PC-9 (cell line): ENCODE measurements at regions not wholly inside any gene's neighbourhood (a gene's known extent, or its start where the extent isn't known, plus 50 kb on each side); places are given as distances from the start of the nearest gene placed in this dataset.

Experiments used
- BruUV-seq: library from RNA; stranded (reverse); fragments of 400-500 nt; replicated peaks from 2 replicates; lab custom pipeline; 2021; lab: Mats Ljungman, UMichigan
- CTCF ChIA-PET: fragments of 300-600 bp; sonication (Branson Sonifier 250); formaldehyde crosslinking; loops from one replicate; lab custom pipeline; 2022; ENCODE audit warnings: antibody characterized with exemption; lab: Charles Lee
- POLR2A ChIA-PET: fragments of 300-600 bp; sonication (Branson Sonifier 250); formaldehyde crosslinking; loops from one replicate; lab custom pipeline; 2022; ENCODE audit warnings: antibody characterized with exemption; ENCODE audit not compliant: unreplicated experiment; lab: Charles Lee
- DNase-seq, 2 experiments: peaks; one replicate each; pipeline versions ENCODE4 v3.0.0 to v3.0.0-alpha.2; 2015 to 2022; ENCODE audit warnings: mixed read lengths in 1 of 2
- H2AFZ ChIP-seq: fragments of 200-600 bp; sonication (generic); 2 replicates; pipeline ENCODE4 v1.8.1; 2017; ENCODE audit warnings: antibody characterized with exemption
- H3F3A ChIP-seq: fragments of 200-600 bp; sonication (generic); 2 replicates; pipeline ENCODE4 v1.8.1; 2017; ENCODE audit warnings: antibody characterized with exemption, mild to moderate bottlenecking, low read depth; ENCODE audit not compliant: insufficient read depth
- H3K27ac ChIP-seq: fragments of 200-600 bp; sonication (generic); 2 replicates; pipeline ENCODE4 v1.6.1; 2016; ENCODE audit warnings: mixed run types
- H3K27me3 ChIP-seq: fragments of 200-600 bp; sonication (generic); 2 replicates; pipeline ENCODE4 v1.6.1; 2016; ENCODE audit warnings: low read depth, mixed run types; ENCODE audit not compliant: insufficient read depth
- H3K36me3 ChIP-seq: fragments of 200-600 bp; sonication (generic); 2 replicates; pipeline ENCODE4 v1.6.1; 2016; ENCODE audit warnings: low read depth, mixed run types
- H3K4me1 ChIP-seq: fragments of 200-600 bp; sonication (generic); replicated peaks from 2 replicates; pipeline ENCODE4 v1.6.1; 2016; ENCODE audit warnings: mixed run types; ENCODE audit not compliant: insufficient read depth
- H3K4me2 ChIP-seq: fragments of 200-600 bp; sonication (generic); 2 replicates; pipeline ENCODE4 v1.6.1; 2017; ENCODE audit warnings: mixed run types
- H3K4me3 ChIP-seq: fragments of 200-600 bp; sonication (generic); 2 replicates; pipeline ENCODE4 v1.6.1; 2016; ENCODE audit warnings: mixed run types
- H3K79me2 ChIP-seq: fragments of 200-600 bp; sonication (generic); 2 replicates; pipeline ENCODE4 v1.6.1; 2017; ENCODE audit warnings: low read depth, mixed run types
- H3K9me2 ChIP-seq: fragments of 200-600 bp; sonication (generic); 2 replicates; pipeline ENCODE4 v1.8.1; 2017; ENCODE audit warnings: mild to moderate bottlenecking; ENCODE audit not compliant: insufficient read depth
- H3K9me3 ChIP-seq: fragments of 200-600 bp; sonication (generic); 2 replicates; pipeline ENCODE4 v1.8.1; 2016; ENCODE audit warnings: low read depth; ENCODE audit not compliant: insufficient read depth
- H4K20me1 ChIP-seq: fragments of 200-600 bp; sonication (generic); 2 replicates; pipeline ENCODE4 v1.8.1; 2017; ENCODE audit not compliant: insufficient read depth
- EZH2 ChIP-seq: fragments of 200-600 bp; sonication (generic); IDR thresholded peaks from 2 replicates; pipeline ENCODE4 v1.8.0; 2017; ENCODE audit warnings: antibody characterized with exemption, low read depth
- intact Hi-C: fragments of 100-400 bp; cut with micrococcal nuclease; formaldehyde crosslinking; loops from one replicate; pipeline ENCODE4 v1.10.0; 2022; ENCODE audit not compliant: unreplicated experiment
- TF ChIP-seq, protein P1 (sequence below): fragments of 200-600 bp; sonication (generic); conservative IDR thresholded peaks from 2 replicates; pipeline ENCODE4 v1.6.1; 2017; ENCODE audit warnings: mixed run types, antibody characterized with exemption, mild to moderate bottlenecking, moderate library complexity

GRCh38 chr5:82540301-82540700 lies 262.1 kb upstream of the RPS23 start:
- Histone ChIP-seq H3K27ac (no peak overlapping the region), H3K27me3 (no peaks in the 10 kb centered on the region), H3F3A (no peaks in the 10 kb centered on the region), H4K20me1 (no peaks in the 10 kb centered on the region), H3K4me3 (no peak overlapping the region), H3K4me1 (no peaks in the 10 kb centered on the region), H3K4me2 (no peak overlapping the region), H2AFZ (no peak overlapping the region), H3K9me3 (no peaks in the 10 kb centered on the region; the same call in 1 of the 2 replicates), H3K79me2 (no peaks in the 10 kb centered on the region), H3K9me2 (no peaks in the 10 kb centered on the region), H3K36me3 (no peaks in the 10 kb centered on the region)
- intact Hi-C loops = no loop called here
- TF ChIP-seq, protein P1, sequence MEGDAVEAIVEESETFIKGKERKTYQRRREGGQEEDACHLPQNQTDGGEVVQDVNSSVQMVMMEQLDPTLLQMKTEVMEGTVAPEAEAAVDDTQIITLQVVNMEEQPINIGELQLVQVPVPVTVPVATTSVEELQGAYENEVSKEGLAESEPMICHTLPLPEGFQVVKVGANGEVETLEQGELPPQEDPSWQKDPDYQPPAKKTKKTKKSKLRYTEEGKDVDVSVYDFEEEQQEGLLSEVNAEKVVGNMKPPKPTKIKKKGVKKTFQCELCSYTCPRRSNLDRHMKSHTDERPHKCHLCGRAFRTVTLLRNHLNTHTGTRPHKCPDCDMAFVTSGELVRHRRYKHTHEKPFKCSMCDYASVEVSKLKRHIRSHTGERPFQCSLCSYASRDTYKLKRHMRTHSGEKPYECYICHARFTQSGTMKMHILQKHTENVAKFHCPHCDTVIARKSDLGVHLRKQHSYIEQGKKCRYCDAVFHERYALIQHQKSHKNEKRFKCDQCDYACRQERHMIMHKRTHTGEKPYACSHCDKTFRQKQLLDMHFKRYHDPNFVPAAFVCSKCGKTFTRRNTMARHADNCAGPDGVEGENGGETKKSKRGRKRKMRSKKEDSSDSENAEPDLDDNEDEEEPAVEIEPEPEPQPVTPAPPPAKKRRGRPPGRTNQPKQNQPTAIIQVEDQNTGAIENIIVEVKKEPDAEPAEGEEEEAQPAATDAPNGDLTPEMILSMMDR = no peak
- TF ChIP-seq EZH2 = no peak
- DNase-seq = no peak
- no TSS peak for BruUV-seq
- ChIA-PET CTCF (no interaction called here), POLR2A (no interaction called here)

DNA sequence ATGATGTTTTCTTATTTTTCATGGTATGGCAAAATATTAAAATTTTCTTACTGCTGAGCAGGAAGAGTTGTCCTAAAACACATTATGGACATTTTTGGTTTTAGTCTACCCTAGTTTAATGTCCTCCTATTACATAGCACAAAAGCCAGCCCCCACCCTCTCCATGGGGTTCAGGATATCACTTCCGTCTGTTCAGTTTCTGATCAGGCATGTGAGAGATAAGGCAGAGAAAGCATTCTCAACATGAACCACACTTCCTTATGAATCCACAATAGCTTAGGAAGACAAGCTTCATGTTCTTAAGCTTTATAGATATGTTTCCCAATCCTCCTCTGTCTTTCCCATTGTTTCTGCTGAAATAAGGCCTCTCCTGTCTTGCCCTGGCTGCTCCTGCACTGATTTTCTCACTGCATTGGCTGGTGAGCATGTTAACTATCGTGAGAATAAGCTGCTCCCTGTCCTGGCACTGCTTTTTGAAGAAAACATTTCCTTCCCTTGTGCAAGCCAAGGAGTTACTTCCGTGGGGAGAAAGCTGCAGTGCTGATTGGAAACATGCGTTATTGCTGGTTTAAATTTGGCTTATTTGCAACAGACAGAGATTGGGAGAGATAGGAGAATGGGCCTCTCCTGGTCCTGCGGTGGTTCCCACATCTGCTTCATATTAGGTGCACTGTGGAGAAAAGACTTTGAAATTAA lies 260.3 kb upstream of the RPS23 start:
- Histone ChIP-seq H3K27ac (no peak overlapping the region), H3K27me3 (no peaks in the 10 kb centered on the region), H3F3A (no peaks in the 10 kb centered on the region), H2AFZ (no peak overlapping the region), H3K4me2 (no peak overlapping the region), H3K79me2 (no peaks in the 10 kb centered on the region), H3K4me1 (no peaks in the 10 kb centered on the region), H3K9me2 (no peaks in the 10 kb centered on the region), H3K9me3 (no peaks in the 10 kb centered on the region; the same call in 1 of the 2 replicates), H3K4me3 (no peak overlapping the region), H3K36me3 (no peaks in the 10 kb centered on the region), H4K20me1 (no peaks in the 10 kb centered on the region)
- DNase-seq = no peak
- ChIA-PET POLR2A (no interaction called here), CTCF (no interaction called here)
- no TSS peak for BruUV-seq
- intact Hi-C loops = no loop called here
- no peak for TF ChIP-seq EZH2
- TF ChIP-seq, protein P1 = no peak

- POLR2A ChIA-PET = no interaction called here
- Histone ChIP-seq H3K27ac (no peak overlapping the region), H2AFZ (no peak overlapping the region), H3K27me3 (no peaks in the 10 kb centered on the region), H3F3A (no peaks in the 10 kb centered on the region), H3K4me1 (no peaks in the 10 kb centered on the region), H3K9me2 (no peaks in the 10 kb centered on the region), H3K79me2 (no peaks in the 10 kb centered on the region), H3K9me3 (no peaks in the 10 kb centered on the region; the same call in 1 of the 2 replicates), H3K4me3 (no peak overlapping the region), H3K4me2 (no peak overlapping the region), H4K20me1 (no peaks in the 10 kb centered on the region), H3K36me3 (no peaks in the 10 kb centered on the region)
- no peak for TF ChIP-seq EZH2
- TF ChIP-seq, protein P1 = no peak
- DNase-seq = no peak
- no TSS peak for BruUV-seq
- CTCF ChIA-PET = no interaction called here
- intact Hi-C loops = no loop called here
Measured at GRCh38 chr5:82537687-82538306, 259.6 kb upstream of the RPS23 start.
